SK-N-SH treated with all-trans-retinoic acid at 6 μM for 48 hours (cell line): ENCODE measurements at regions not wholly inside any gene's neighbourhood (a gene's known extent, or its start where the extent isn't known, plus 50 kb on each side); places are given as distances from the start of the nearest gene placed in this dataset.

ENCODE experiments used
- ARNTL ChIP-seq: fragments of 450-650 bp; formaldehyde crosslinking; IDR thresholded peaks from 2 replicates; pipeline ENCODE4 v1.5.0; 2020; ENCODE audit warnings: low read depth, mild to moderate bottlenecking, moderate library complexity, borderline replicate concordance
- CSDC2 ChIP-seq: fragments of 250-450 bp; sonication (Bioruptor Pico); IDR thresholded peaks from 2 replicates; pipeline ENCODE4 v1.5.0; 2020; ENCODE audit warnings: mild to moderate bottlenecking, moderate library complexity
- GLIS3 ChIP-seq: fragments of 250-450 bp; sonication (Bioruptor Pico); IDR thresholded peaks from 2 replicates; pipeline ENCODE4 v1.5.0; 2020; ENCODE audit warnings: mild to moderate bottlenecking, moderate library complexity
- ISL1 ChIP-seq: fragments of 250-450 bp; sonication (Bioruptor Pico); IDR thresholded peaks from 2 replicates; pipeline ENCODE4 v2.1.2; 2022; ENCODE audit warnings: mild to moderate bottlenecking, moderate library complexity
- PPARA ChIP-seq: fragments of 250-450 bp; sonication (Bioruptor Pico); IDR thresholded peaks from 2 replicates; pipeline ENCODE4 v1.5.0; 2020; ENCODE audit warnings: mild to moderate bottlenecking, borderline replicate concordance
- RARB ChIP-seq: fragments of 250-450 bp; sonication (Bioruptor Pico); IDR thresholded peaks from 2 replicates; pipeline ENCODE4 v1.8.0; 2021; ENCODE audit warnings: mild to moderate bottlenecking, moderate library complexity
- TCF4 ChIP-seq: fragments of 250-450 bp; sonication (Bioruptor Pico); IDR thresholded peaks from 2 replicates; pipeline ENCODE4 v1.8.0; 2021; ENCODE audit warnings: mild to moderate bottlenecking, moderate library complexity, borderline replicate concordance
- TOX ChIP-seq: fragments of 250-450 bp; sonication (Bioruptor Pico); IDR thresholded peaks from 2 replicates; pipeline ENCODE4 v1.8.0; 2021; ENCODE audit warnings: mild to moderate bottlenecking, moderate library complexity, borderline replicate concordance
- ZNF70 ChIP-seq: fragments of 450-650 bp; formaldehyde crosslinking; IDR thresholded peaks from 2 replicates; pipeline ENCODE4 v1.5.0; 2020; ENCODE audit warnings: mild to moderate bottlenecking, moderate library complexity
- ZNF8 ChIP-seq: fragments of 450-650 bp; formaldehyde crosslinking; IDR thresholded peaks from 2 replicates; pipeline ENCODE4 v1.5.0; 2020; ENCODE audit warnings: mild to moderate bottlenecking, moderate library complexity
- TF ChIP-seq, protein P1 (sequence below): fragments of 250-450 bp; sonication (Bioruptor Pico); IDR thresholded peaks from 2 replicates; pipeline ENCODE4 v1.8.0; 2020; ENCODE audit warnings: mild to moderate bottlenecking, moderate library complexity, borderline replicate concordance
- TF ChIP-seq, protein P2 (sequence below): fragments of 250-450 bp; sonication (Bioruptor Pico); IDR thresholded peaks from 2 replicates; pipeline ENCODE4 v1.5.1; 2020; ENCODE audit warnings: low read depth, mild to moderate bottlenecking, moderate library complexity

- TF ChIP-seq ISL1 (CRISPR knock-in tag) (no peak), TCF4 (CRISPR knock-in tag) (no peak), PPARA (no peak), TOX (CRISPR knock-in tag) (no peak), ARNTL (CRISPR knock-in tag) (no peak), GLIS3 (CRISPR knock-in tag) (no peak), CSDC2 (CRISPR knock-in tag) (no peak), ZNF70 (CRISPR knock-in tag) (no peak), RARB (CRISPR knock-in tag) (no peak), ZNF8 (no peak)
- TF ChIP-seq, protein P1, sequence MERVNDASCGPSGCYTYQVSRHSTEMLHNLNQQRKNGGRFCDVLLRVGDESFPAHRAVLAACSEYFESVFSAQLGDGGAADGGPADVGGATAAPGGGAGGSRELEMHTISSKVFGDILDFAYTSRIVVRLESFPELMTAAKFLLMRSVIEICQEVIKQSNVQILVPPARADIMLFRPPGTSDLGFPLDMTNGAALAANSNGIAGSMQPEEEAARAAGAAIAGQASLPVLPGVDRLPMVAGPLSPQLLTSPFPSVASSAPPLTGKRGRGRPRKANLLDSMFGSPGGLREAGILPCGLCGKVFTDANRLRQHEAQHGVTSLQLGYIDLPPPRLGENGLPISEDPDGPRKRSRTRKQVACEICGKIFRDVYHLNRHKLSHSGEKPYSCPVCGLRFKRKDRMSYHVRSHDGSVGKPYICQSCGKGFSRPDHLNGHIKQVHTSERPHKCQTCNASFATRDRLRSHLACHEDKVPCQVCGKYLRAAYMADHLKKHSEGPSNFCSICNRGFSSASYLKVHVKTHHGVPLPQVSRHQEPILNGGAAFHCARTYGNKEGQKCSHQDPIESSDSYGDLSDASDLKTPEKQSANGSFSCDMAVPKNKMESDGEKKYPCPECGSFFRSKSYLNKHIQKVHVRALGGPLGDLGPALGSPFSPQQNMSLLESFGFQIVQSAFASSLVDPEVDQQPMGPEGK (CRISPR knock-in tag) = no peak
- TF ChIP-seq, protein P2, sequence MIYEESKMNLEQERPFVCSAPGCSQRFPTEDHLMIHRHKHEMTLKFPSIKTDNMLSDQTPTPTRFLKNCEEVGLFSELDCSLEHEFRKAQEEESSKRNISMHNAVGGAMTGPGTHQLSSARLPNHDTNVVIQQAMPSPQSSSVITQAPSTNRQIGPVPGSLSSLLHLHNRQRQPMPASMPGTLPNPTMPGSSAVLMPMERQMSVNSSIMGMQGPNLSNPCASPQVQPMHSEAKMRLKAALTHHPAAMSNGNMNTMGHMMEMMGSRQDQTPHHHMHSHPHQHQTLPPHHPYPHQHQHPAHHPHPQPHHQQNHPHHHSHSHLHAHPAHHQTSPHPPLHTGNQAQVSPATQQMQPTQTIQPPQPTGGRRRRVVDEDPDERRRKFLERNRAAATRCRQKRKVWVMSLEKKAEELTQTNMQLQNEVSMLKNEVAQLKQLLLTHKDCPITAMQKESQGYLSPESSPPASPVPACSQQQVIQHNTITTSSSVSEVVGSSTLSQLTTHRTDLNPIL (CRISPR knock-in tag) = no peak
These were observed 311.1 kb downstream of the NR4A2 start for GRCh38 chr2:156021146-156022040.
